BLaER1 treated with 17β-estradiol and CSF1 and Interleukin-3, amounts not matched to agents 10 nM and 100 nM (cell line): ENCODE measurements at regions not wholly inside any gene's neighbourhood (a gene's known extent, or its start where the extent isn't known, plus 50 kb on each side); places are given as distances from the start of the nearest gene placed in this dataset.

Experiments used
- H3K27ac ChIP-seq, 11 experiments: shearing (Covaris generic); formaldehyde crosslinking; 2 replicates each; pipeline ENCODE4 v1.8.1; 2022
- H3K27me3 ChIP-seq, 11 experiments: shearing (Covaris generic); formaldehyde crosslinking; 2 replicates each; pipeline ENCODE4 v1.8.1; 2022
- H3K36me3 ChIP-seq, 11 experiments: shearing (Covaris generic); formaldehyde crosslinking; 2 replicates each; pipeline ENCODE4 v1.8.1; 2022
- H3K4me1 ChIP-seq, 10 experiments: shearing (Covaris generic); formaldehyde crosslinking; 2 replicates each; pipeline ENCODE4 v1.8.1; 2022
- H3K4me2 ChIP-seq, 11 experiments: shearing (Covaris generic); formaldehyde crosslinking; 2 replicates each; pipeline ENCODE4 v1.8.1; 2022
- H3K4me3 ChIP-seq, 10 experiments: shearing (Covaris generic); formaldehyde crosslinking; 2 replicates each; pipeline ENCODE4 v1.8.1; 2022
- H3K9ac ChIP-seq, 11 experiments: shearing (Covaris generic); formaldehyde crosslinking; 2 replicates each; pipeline ENCODE4 v1.8.1; 2022
- H3K9me3 ChIP-seq, 11 experiments: shearing (Covaris generic); formaldehyde crosslinking; replicated peaks in 1 of 11; 2 replicates each; pipeline ENCODE4 v1.8.1; 2022
- H4K20me1 ChIP-seq, 11 experiments: shearing (Covaris generic); formaldehyde crosslinking; 2 replicates each; pipeline ENCODE4 v1.8.1; 2022
- Cebpa-rat ChIP-seq, 11 experiments: shearing (Covaris generic); IDR thresholded peaks; 2 replicates each; pipeline ENCODE4 v1.8.1; 2022

GRCh38 chr18:72325307-72325706 lies 218.8 kb downstream of the CBLN2 start:
- TF ChIP-seq Cebpa-rat (IDR thresholded peaks at IDR 0.05) = no peak

GRCh38 chr18:72324677-72325076 lies 219.5 kb downstream of the CBLN2 start:
- no peak overlapping the region for H3K9ac ChIP-seq
- no peaks in the 10 kb centered on the region for H3K4me1 ChIP-seq
- no peak overlapping the region for H3K4me3 ChIP-seq
- H3K27ac ChIP-seq = no peak overlapping the region
- no peak for TF ChIP-seq Cebpa-rat (IDR thresholded peaks at IDR 0.05)
- no peaks in the 10 kb centered on the region for H3K27me3 ChIP-seq
- no peaks in the 10 kb centered on the region for H3K36me3 ChIP-seq
- no peaks in the 10 kb centered on the region for H3K9me3 ChIP-seq
- no peak overlapping the region for H3K4me2 ChIP-seq
- no peaks in the 10 kb centered on the region for H4K20me1 ChIP-seq

More at GRCh38 chr18:72325307-72325706, 218.8 kb downstream of the CBLN2 start:
- Histone ChIP-seq H3K4me3 (no peak overlapping the region), H3K9me3 (no peaks in the 10 kb centered on the region), H3K27me3 (no peaks in the 10 kb centered on the region), H3K27ac (no peak overlapping the region), H4K20me1 (no peaks in the 10 kb centered on the region), H3K36me3 (no peaks in the 10 kb centered on the region), H3K4me1 (no peaks in the 10 kb centered on the region), H3K4me2 (no peak overlapping the region), H3K9ac (no peak overlapping the region)

GRCh38 chr18:72316497-72316896 lies 227.6 kb downstream of the CBLN2 start:
- no peaks in the 10 kb centered on the region for H3K9me3 ChIP-seq
- no peaks in the 10 kb centered on the region for H4K20me1 ChIP-seq
- H3K27me3 ChIP-seq = no peaks in the 10 kb centered on the region
- TF ChIP-seq Cebpa-rat (IDR thresholded peaks at IDR 0.05) = no peak
- H3K36me3 ChIP-seq = no peaks in the 10 kb centered on the region
- H3K4me1 ChIP-seq = no peaks in the 10 kb centered on the region
- no peak overlapping the region for H3K9ac ChIP-seq
- no peak overlapping the region for H3K4me3 ChIP-seq
- no peak overlapping the region for H3K27ac ChIP-seq
- no peak overlapping the region for H3K4me2 ChIP-seq

GRCh38 chr18:72283148-72283925 lies 260.8 kb downstream of the CBLN2 start:
- Histone ChIP-seq H3K27me3 (no peaks in the 10 kb centered on the region), H4K20me1 (no peaks in the 10 kb centered on the region), H3K4me2 (no peak overlapping the region), H3K9ac (no peak overlapping the region), H3K4me3 (no peak overlapping the region), H3K27ac (no peak overlapping the region), H3K9me3 (no peaks in the 10 kb centered on the region), H3K4me1 (no peaks in the 10 kb centered on the region), H3K36me3 (no peaks in the 10 kb centered on the region)
- TF ChIP-seq Cebpa-rat (IDR thresholded peaks at IDR 0.05) = no peak

- Histone ChIP-seq H3K9me3 (no peaks in the 10 kb centered on the region), H4K20me1 (no peaks in the 10 kb centered on the region), H3K4me2 (no peak overlapping the region), H3K9ac (no peak overlapping the region), H3K27ac (no peak overlapping the region), H3K27me3 (no peaks in the 10 kb centered on the region), H3K36me3 (no peaks in the 10 kb centered on the region), H3K4me1 (no peaks in the 10 kb centered on the region), H3K4me3 (no peak overlapping the region)
- TF ChIP-seq Cebpa-rat (IDR thresholded peaks at IDR 0.05) = no peak
Measured at GRCh38 chr18:72273025-72273424, 271.1 kb downstream of the CBLN2 start.

GRCh38 chr18:72261590-72261989 lies 282.6 kb downstream of the CBLN2 start:
- Histone ChIP-seq H3K27me3 (no peaks in the 10 kb centered on the region), H3K4me2 (no peak overlapping the region), H3K4me3 (no peak overlapping the region), H3K9ac (no peak overlapping the region), H3K27ac (no peak overlapping the region), H3K36me3 (no peaks in the 10 kb centered on the region), H4K20me1 (no peaks in the 10 kb centered on the region), H3K9me3 (no peaks in the 10 kb centered on the region), H3K4me1 (no peaks in the 10 kb centered on the region)
- TF ChIP-seq Cebpa-rat (IDR thresholded peaks at IDR 0.05) = no peak

GRCh38 chr18:72246076-72246475 lies 298.1 kb downstream of the CBLN2 start:
- H3K4me3 ChIP-seq = no peak overlapping the region
- H3K27me3 ChIP-seq = no peaks in the 10 kb centered on the region
- no peaks in the 10 kb centered on the region for H3K4me1 ChIP-seq
- TF ChIP-seq Cebpa-rat (IDR thresholded peaks at IDR 0.05) = no peak
- H4K20me1 ChIP-seq = no peaks in the 10 kb centered on the region
- no peaks in the 10 kb centered on the region; a peak in 1 of 22 replicates for H3K9me3 ChIP-seq
- H3K27ac ChIP-seq = no peak overlapping the region
- no peak overlapping the region for H3K4me2 ChIP-seq
- H3K9ac ChIP-seq = no peak overlapping the region
- H3K36me3 ChIP-seq = no peaks in the 10 kb centered on the region

- H3K36me3 ChIP-seq = no peaks in the 10 kb centered on the region
- H3K9me3 ChIP-seq = no peaks in the 10 kb centered on the region
- TF ChIP-seq Cebpa-rat (IDR thresholded peaks at IDR 0.05) = no peak
- no peak overlapping the region for H3K4me3 ChIP-seq
- no peak overlapping the region for H3K4me2 ChIP-seq
- no peak overlapping the region for H3K27ac ChIP-seq
- no peaks in the 10 kb centered on the region for H3K27me3 ChIP-seq
- H3K4me1 ChIP-seq = no peaks in the 10 kb centered on the region
- no peaks in the 10 kb centered on the region for H4K20me1 ChIP-seq
- no peak overlapping the region for H3K9ac ChIP-seq
Measured at GRCh38 chr18:72235422-72235821, 308.7 kb downstream of the CBLN2 start.

GRCh38 chr18:72233106-72233505 lies 311.0 kb downstream of the CBLN2 start:
- Histone ChIP-seq H3K27me3 (no peaks in the 10 kb centered on the region), H3K36me3 (no peaks in the 10 kb centered on the region), H3K9ac (no peak overlapping the region), H3K27ac (no peak overlapping the region), H4K20me1 (no peaks in the 10 kb centered on the region), H3K4me3 (no peak overlapping the region), H3K4me2 (no peak overlapping the region), H3K4me1 (no peaks in the 10 kb centered on the region), H3K9me3 (no peaks in the 10 kb centered on the region)
- TF ChIP-seq Cebpa-rat (IDR thresholded peaks at IDR 0.05) = no peak

- no peak for TF ChIP-seq Cebpa-rat (IDR thresholded peaks at IDR 0.05)
- H3K36me3 ChIP-seq = no peaks in the 10 kb centered on the region
- H3K4me1 ChIP-seq = no peaks in the 10 kb centered on the region
- H4K20me1 ChIP-seq = no peaks in the 10 kb centered on the region
- H3K27ac ChIP-seq = no peak overlapping the region
- no peak overlapping the region for H3K4me2 ChIP-seq
- H3K27me3 ChIP-seq = no peaks in the 10 kb centered on the region
- no peak overlapping the region for H3K9ac ChIP-seq
- no peak overlapping the region for H3K4me3 ChIP-seq
- H3K9me3 ChIP-seq = no peaks in the 10 kb centered on the region
Measured at GRCh38 chr18:72232644-72233043, 311.5 kb downstream of the CBLN2 start.
